Neuronal stem cell (in vitro differentiated cells): ENCODE measurements at regions not wholly inside any gene's neighbourhood (a gene's known extent, or its start where the extent isn't known, plus 50 kb on each side); places are given as distances from the start of the nearest gene placed in this dataset.

ENCODE experiments used
- DNase-seq: peaks from one replicate; pipeline ENCODE4 v3.0.0-alpha.2; 2013; ENCODE audit warnings: low spot score
- H2AFZ ChIP-seq: one replicate; pipeline ENCODE4 v1.6.1; 2013; ENCODE audit warnings: mild to moderate bottlenecking, low read length, inconsistent platforms
- H2AK5ac ChIP-seq: 2 replicates; pipeline ENCODE4 v1.6.1; 2013; ENCODE audit warnings: low read depth, mild to moderate bottlenecking, inconsistent platforms, low read length, moderate library complexity, mixed read lengths
- H2BK120ac ChIP-seq: 2 replicates; pipeline ENCODE4 v1.6.1; 2013; ENCODE audit warnings: low read depth, mild to moderate bottlenecking, inconsistent platforms, low read length, moderate library complexity, mixed read lengths
- H2BK12ac ChIP-seq: one replicate; pipeline ENCODE4 v1.6.1; 2013; ENCODE audit warnings: low read length, inconsistent platforms
- H2BK15ac ChIP-seq: 2 replicates; pipeline ENCODE4 v1.6.1; 2013; ENCODE audit warnings: mild to moderate bottlenecking, low read length, inconsistent platforms, mixed read lengths
- H2BK5ac ChIP-seq: one replicate; pipeline ENCODE4 v1.6.1; 2013; ENCODE audit warnings: inconsistent platforms, mild to moderate bottlenecking, low read length, moderate library complexity
- H3K14ac ChIP-seq: one replicate; pipeline ENCODE4 v1.6.1; 2013; ENCODE audit warnings: low read length, inconsistent platforms
- H3K18ac ChIP-seq: 2 replicates; pipeline ENCODE4 v1.6.1; 2013; ENCODE audit warnings: low read length, inconsistent platforms
- H3K23ac ChIP-seq: 2 replicates; pipeline ENCODE4 v1.6.1; 2013; ENCODE audit warnings: low read depth, mild to moderate bottlenecking, mixed read lengths, low read length, inconsistent platforms; ENCODE audit not compliant: poor library complexity
- H3K27ac ChIP-seq: replicated peaks from 3 replicates; pipeline ENCODE4 v1.5.1; 2013; ENCODE audit warnings: low read length, inconsistent platforms
- H3K27me3 ChIP-seq, 3 experiments: 2 replicates each; pipeline ENCODE4 v1.6.1; 2013; ENCODE audit warnings: low read length in 3 of 3, mild to moderate bottlenecking in 2 of 3, inconsistent platforms in 1 of 3, low read depth in 1 of 3, mixed read lengths in 1 of 3, moderate library complexity in 1 of 3; ENCODE audit not compliant: control insufficient read depth in 3 of 3, insufficient read depth in 3 of 3
- H3K36me3 ChIP-seq, 2 donors: replicated peaks in 1 of 2; 2 replicates each; pipeline ENCODE4 v1.6.1; 2013; ENCODE audit warnings: low read length in 2 of 2; ENCODE audit not compliant: control insufficient read depth in 2 of 2, insufficient read depth in 2 of 2
- H3K4ac ChIP-seq: 2 replicates; pipeline ENCODE4 v1.6.1; 2013; ENCODE audit warnings: inconsistent platforms, mild to moderate bottlenecking, low read length, moderate library complexity
- H3K4me1 ChIP-seq, 2 donors: 1 replicate in 1 of 2; 2 replicates in 1 of 2; pipeline ENCODE4 v1.6.1; 2013; ENCODE audit warnings: low read length in 2 of 2, low read depth in 1 of 2; ENCODE audit not compliant: control insufficient read depth in 2 of 2, insufficient read depth in 1 of 2
- H3K4me2 ChIP-seq: one replicate; pipeline ENCODE4 v1.6.1; 2013; ENCODE audit warnings: mild to moderate bottlenecking, low read length, inconsistent platforms; ENCODE audit not compliant: insufficient read depth, poor library complexity, severe bottlenecking
- H3K4me3 ChIP-seq, 2 donors: 2 replicates each; pipeline ENCODE4 v1.5.1; 2013; ENCODE audit warnings: low read length in 2 of 2, mild to moderate bottlenecking in 2 of 2, inconsistent platforms in 1 of 2, moderate library complexity in 1 of 2
- H3K79me1 ChIP-seq: one replicate; pipeline ENCODE4 v1.6.1; 2013; ENCODE audit warnings: low read depth, mild to moderate bottlenecking, inconsistent platforms, low read length, moderate library complexity
- H3K9ac ChIP-seq: one replicate; pipeline ENCODE4 v1.6.1; 2013; ENCODE audit warnings: mild to moderate bottlenecking, low read depth, low read length, inconsistent platforms; ENCODE audit not compliant: poor library complexity
- H3K9me3 ChIP-seq, 2 donors: replicated peaks in 1 of 2; 2 replicates each; pipeline versions ENCODE3 to v1.6.1; 2013; ENCODE audit warnings: low read length in 2 of 2, mild to moderate bottlenecking in 2 of 2, inconsistent platforms in 1 of 2, low read depth in 1 of 2, mixed read lengths in 1 of 2, moderate library complexity in 1 of 2; ENCODE audit not compliant: control insufficient read depth in 2 of 2, insufficient read depth in 1 of 2
- H4K8ac ChIP-seq: one replicate; pipeline ENCODE4 v1.6.1; 2013; ENCODE audit warnings: low read depth, mild to moderate bottlenecking, inconsistent platforms, low read length, moderate library complexity
- H4K91ac ChIP-seq: one replicate; pipeline ENCODE4 v1.6.1; 2013; ENCODE audit warnings: low read length, low read depth, mild to moderate bottlenecking, inconsistent platforms; ENCODE audit not compliant: poor library complexity
- WGBS, 2 donors: extraction: QIAGEN DNeasy Blood & Tissue Kit; methylation state at CpG; one replicate each; pipeline ENCODE4 v1.1.7; 2013; ENCODE audit warnings: missing lambda C conversion rate in 2 of 2, mixed read lengths in 1 of 2; ENCODE audit not compliant: insufficient read length in 2 of 2, insufficient replicate concordance in 1 of 2; ENCODE audit errors: extremely low coverage in 2 of 2; 5-methylcytosine and 5-hydroxymethylcytosine counted together

DNA sequence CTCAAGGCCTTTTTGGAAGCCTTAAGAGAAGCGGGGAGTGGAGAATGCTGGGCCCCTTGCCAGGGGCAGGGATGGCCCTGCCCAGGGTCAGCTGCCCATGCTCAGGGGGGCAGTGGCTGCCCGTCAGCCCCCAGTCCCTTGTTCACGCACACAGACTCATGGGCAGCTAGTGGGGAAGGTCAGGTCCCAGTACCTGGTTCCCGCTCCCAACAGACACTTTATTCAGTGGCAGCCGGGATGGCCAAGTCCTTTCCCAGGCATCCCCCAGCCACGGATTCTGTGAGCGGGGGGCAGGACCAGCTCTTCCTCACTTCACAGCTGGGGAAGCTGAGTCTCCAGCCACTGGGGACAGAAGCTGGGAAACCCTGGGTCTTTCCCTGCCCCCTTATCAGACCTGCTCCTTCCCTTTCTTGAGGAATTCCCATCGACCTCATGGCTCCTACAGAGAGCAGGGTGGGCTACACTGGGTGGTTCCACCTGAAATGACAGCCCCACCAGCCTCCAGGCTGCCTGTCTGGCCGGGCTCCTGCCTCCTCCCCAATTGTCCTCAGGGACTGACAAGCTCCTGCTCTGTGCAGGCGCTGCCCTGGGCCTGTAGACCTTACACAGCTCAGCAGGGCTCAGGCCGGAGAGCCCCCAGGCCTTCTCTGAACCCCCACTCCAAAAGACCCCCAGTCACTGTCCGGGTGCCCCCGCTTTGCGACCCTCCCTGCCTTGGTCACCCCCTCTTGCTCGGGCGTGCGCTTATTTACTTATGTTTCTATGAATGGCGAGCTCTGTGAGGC, 61.0 kb upstream of the FGF3 start:
- Histone ChIP-seq H3K4me3 (no peak overlapping the region), H3K36me3 (no peaks in the 10 kb centered on the region), H3K9me3 (peaks cover 0 to 2% of the 10 kb centered on the region in 2 donors), H2BK120ac (no peak overlapping the region), H2AFZ (no peak overlapping the region), H3K27me3 (peaks cover 0 to 3% (median 3%) of the 10 kb centered on the region in 3 experiments), H3K4ac (no peak overlapping the region), H2BK12ac (peak overlapping the region; percentile 75), H2BK5ac (peak overlapping the region; percentile 35), H4K8ac (no peak overlapping the region), H2AK5ac (peak overlapping the region; percentile 83), H3K27ac (no peak overlapping the region), H2BK15ac (peak overlapping the region; percentile 32), H3K4me1 (peaks cover 0 to 8% of the 10 kb centered on the region in 2 donors), H3K9ac (no peak overlapping the region), H3K4me2 (no peak overlapping the region), H3K79me1 (no peaks in the 10 kb centered on the region), H3K18ac (peak overlapping the region; percentile 55), H3K23ac (peak overlapping the region; percentile 68), H3K14ac (no peak overlapping the region), H4K91ac (no peak overlapping the region)
- WGBS, 2 donors: no CpG with 5 or more reads among the region's 18 CpGs
- no peak for DNase-seq

- Histone ChIP-seq H3K27me3 (peaks cover 0 to 3% (median 3%) of the 10 kb centered on the region in 3 experiments), H3K36me3 (no peaks in the 10 kb centered on the region), H2BK5ac (no peak overlapping the region), H3K9me3 (peaks cover 0 to 2% of the 10 kb centered on the region in 2 donors), H3K4me3 (no peak overlapping the region), H3K14ac (no peak overlapping the region), H3K23ac (no peak overlapping the region), H3K27ac (no peak overlapping the region), H3K9ac (no peak overlapping the region), H2AFZ (no peak overlapping the region), H2AK5ac (peak overlapping the region; percentile 98), H4K91ac (peak overlapping the region; percentile 47), H3K4me2 (no peak overlapping the region), H3K4me1 (peaks cover 0 to 5% of the 10 kb centered on the region in 2 donors), H3K18ac (peak overlapping the region; percentile 50), H3K79me1 (no peaks in the 10 kb centered on the region), H4K8ac (no peak overlapping the region), H3K4ac (no peak overlapping the region), H2BK120ac (peak overlapping the region; percentile 44), H2BK15ac (peak overlapping the region; percentile 98), H2BK12ac (no peak overlapping the region)
- WGBS, 2 donors: no CpG with 5 or more reads among the region's 10 CpGs
- no peak for DNase-seq
Observed at GRCh38 chr11:69880826-69881445, 61.7 kb upstream of the FGF3 start.

- H2AFZ ChIP-seq: no peak overlapping the region
- H3K4me2 ChIP-seq: no peak overlapping the region
- H3K23ac ChIP-seq: no peak overlapping the region
- no peak overlapping the region for H3K27ac ChIP-seq
- peak overlapping the region; percentile 44 for H2BK120ac ChIP-seq
- peaks cover 0 to 3% (median 2%) of the 10 kb centered on the region in 3 experiments for H3K27me3 ChIP-seq
- peak overlapping the region; percentile 98 for H2BK15ac ChIP-seq
- H3K9ac ChIP-seq: peak overlapping the region; percentile 30
- DNase-seq: no peak
- H3K4me3 ChIP-seq: no peak overlapping the region
- H3K18ac ChIP-seq: peak overlapping the region; percentile 86
- H3K9me3 ChIP-seq: no peaks in the 10 kb centered on the region
- H4K8ac ChIP-seq: no peak overlapping the region
- H2BK12ac ChIP-seq: peak overlapping the region; percentile 82
- H4K91ac ChIP-seq: peak overlapping the region; percentile 47
- H2AK5ac ChIP-seq: peak overlapping the region; percentile 98
- H3K4me1 ChIP-seq: peaks cover 0 to 5% of the 10 kb centered on the region in 2 donors
- WGBS, 2 donors: no CpG with 5 or more reads among the region's 20 CpGs
- no peak overlapping the region for H2BK5ac ChIP-seq
- H3K79me1 ChIP-seq: no peaks in the 10 kb centered on the region
- H3K36me3 ChIP-seq: no peaks in the 10 kb centered on the region
- H3K4ac ChIP-seq: peak overlapping the region; percentile 59
- peak overlapping the region; percentile 96 for H3K14ac ChIP-seq
Observed at GRCh38 chr11:69881467-69882269, 62.5 kb upstream of the FGF3 start.
